ENCODE measurements at regions not wholly inside any gene's neighbourhood (a gene's known extent, or its start where the extent isn't known, plus 50 kb on each side); places are given as distances from the start of the nearest gene placed in this dataset.

DNA sequence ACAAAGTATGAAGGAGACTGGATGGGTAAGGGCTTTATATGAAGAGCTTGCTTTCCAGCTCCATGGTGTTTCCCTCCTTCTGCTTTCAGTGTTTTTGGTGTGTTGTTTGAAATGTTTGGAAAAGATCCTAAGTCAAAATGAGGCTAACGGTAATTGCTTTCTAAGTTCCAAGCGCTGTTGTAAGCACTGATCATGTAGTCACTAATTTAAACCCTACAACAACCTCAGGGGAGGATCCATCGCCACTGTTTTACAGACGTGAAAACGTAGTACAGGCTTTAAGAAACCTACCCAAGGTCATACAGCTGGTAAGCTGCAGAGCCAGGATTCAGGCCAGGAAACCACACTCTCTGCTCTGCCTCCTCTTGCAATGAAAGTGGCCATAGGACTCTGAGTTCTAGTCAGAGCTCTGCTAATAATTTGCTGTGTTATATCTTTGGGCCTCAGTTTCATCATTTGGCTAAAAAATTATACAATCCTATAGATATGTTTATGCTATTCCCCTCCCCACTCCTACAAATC, 102.9 kb upstream of the PGRMC2 start:
- no peak for DNase-seq (ENCODE audit: low read depth in 2 of 2, low spot score in 1 of 2)

DNA sequence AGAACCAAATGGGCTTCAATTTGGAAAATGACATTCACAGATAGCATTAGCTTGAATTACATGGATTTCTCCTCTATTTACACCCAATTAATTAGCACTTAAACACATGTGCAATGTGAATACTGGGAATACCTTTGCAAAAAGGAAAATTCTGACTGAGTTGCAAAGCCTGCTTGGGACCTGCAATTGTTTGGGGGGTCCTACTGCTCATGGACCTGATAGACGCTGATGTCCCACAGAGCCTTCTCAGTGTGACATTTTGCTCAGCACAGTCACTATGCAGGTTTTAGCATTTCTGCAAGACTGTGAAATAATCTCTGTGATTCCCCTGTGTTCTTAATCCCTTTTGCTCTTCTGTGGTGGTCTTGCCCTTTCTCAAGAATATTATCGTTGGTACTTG, 101.2 kb upstream of the PGRMC2 start:
- DNase-seq (ENCODE audit: low read depth in 2 of 2, low spot score in 1 of 2): no peak

- DNase-seq (ENCODE audit: low read depth in 2 of 2, low spot score in 1 of 2): no peak
These were observed 100.7 kb upstream of the PGRMC2 start for GRCh38 chr4:128388352-128388630.

- DNase-seq (ENCODE audit: low read depth in 2 of 2, low spot score in 1 of 2): no peak
These were observed 100.2 kb upstream of the PGRMC2 start for GRCh38 chr4:128387600-128388351.

DNA sequence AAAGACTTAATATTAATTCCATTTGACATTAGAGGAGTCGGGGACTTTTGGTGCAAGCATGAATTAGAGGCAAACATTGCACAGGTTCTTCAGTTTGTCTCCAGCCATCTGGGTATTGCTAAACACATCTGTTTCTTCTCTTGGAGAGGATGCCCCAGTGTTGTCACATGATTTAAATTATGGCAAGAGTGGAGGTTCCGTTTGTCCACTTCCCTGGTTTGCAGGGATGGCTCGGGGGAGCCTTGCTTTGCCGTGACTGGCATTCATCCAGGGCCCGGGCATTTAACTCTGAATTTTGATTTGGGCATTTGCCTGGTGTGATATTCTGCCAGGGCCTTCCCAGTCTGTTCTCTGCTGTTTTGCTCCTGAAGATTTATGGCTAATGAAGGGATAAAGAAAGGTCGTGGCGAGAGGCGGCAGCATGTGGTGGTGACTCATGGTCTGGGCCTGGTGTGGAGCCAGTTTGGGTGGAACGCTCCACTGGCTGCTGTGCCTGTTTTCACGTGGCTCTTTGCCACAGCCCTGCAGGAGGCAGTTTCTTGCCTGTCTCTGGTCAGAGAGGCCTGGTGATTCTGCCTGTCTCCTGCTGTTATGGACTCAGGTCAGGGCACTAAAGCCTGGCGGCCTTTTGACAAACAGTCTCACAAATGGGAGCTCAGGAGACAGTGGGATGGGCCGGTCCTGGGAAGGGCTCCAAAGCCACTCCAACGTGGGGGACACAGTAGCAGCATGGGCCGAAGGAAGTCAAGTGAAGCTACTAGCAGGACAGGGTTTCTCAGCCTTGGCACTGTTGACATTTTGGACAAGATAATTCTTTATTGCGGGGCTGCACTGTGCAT, 99.4 kb upstream of the PGRMC2 start:
- DNase-seq (ENCODE audit: low read depth in 2 of 2, low spot score in 1 of 2): no peak

- no peak for DNase-seq (ENCODE audit: low read depth in 2 of 2, low spot score in 1 of 2)
These were observed 98.2 kb upstream of the PGRMC2 start for GRCh38 chr4:128385683-128386304.

- DNase-seq (ENCODE audit: low read depth in 2 of 2, low spot score in 1 of 2): no peak
These were observed 97.4 kb upstream of the PGRMC2 start for GRCh38 chr4:128384765-128385598.

GRCh38 chr4:128384091-128384520, 96.5 kb upstream of the PGRMC2 start:
- no peak for DNase-seq (ENCODE audit: low read depth in 2 of 2, low spot score in 1 of 2)

- DNase-seq (ENCODE audit: low read depth in 2 of 2, low spot score in 1 of 2): no peak
These were observed 94.3 kb upstream of the PGRMC2 start for GRCh38 chr4:128381748-128382559.

DNA sequence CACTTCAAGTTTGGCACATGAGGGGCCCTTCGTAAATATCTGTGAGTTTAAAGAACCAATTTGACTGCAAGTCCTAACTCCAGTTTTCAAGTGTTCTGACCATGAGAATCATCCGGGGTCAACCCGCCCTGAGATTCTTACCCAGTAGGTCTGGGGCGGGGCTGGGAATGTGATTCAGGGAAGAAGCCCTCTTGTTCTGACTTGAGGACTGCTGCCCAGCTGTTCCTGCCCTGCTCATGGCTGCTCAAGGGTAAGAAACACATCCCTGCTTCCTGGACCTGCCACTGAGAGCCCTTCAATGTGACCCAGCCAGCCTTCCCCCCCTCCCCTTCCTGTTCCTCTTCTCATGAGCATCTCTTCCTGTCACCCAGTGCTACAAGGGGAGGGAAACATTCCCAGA, 92.7 kb upstream of the PGRMC2 start:
- no peak for DNase-seq (ENCODE audit: low read depth in 2 of 2, low spot score in 1 of 2)

DNA sequence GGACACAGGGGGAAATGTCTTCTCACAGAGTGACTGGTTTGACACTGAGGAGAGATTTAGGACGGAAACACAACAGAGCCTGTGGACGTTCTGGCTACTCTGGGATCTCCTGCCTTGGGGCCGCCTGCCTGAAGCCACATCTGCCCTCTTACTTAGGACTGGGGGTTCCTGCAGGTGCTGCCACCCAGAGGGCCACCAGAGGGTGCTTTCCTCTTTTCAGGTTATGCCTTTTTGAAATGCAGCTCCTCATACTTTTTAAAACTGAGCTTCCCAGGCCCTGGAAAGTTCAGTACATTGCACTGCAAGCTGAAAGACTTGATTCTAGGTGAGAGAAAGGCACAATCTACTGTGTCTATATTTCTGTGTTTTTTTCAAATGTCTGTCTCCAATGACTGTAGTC, 92.2 kb upstream of the PGRMC2 start:
- DNase-seq (ENCODE audit: low read depth in 2 of 2, low spot score in 1 of 2): no peak

DNA sequence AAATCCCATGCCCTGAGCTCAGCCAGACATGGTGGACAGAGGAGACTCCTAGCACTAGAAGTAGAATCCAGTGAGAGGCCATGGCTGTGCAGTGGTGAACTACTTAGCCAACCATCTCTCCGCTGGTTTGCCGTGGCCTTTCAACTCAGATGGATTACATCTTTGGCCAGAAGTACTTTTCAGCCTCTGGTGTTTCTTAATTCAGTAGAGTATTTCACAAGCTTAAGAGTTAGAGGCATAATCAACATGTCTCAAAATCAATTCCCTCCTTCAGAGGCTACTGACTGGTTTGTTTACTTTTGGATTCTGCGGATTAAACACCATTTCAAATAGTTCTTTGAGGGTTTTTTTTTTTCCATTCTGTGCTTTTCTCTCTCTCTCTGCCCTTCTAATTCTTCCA, 91.1 kb upstream of the PGRMC2 start:
- no peak for DNase-seq (ENCODE audit: low read depth in 2 of 2, low spot score in 1 of 2)

- DNase-seq (ENCODE audit: low read depth in 2 of 2, low spot score in 1 of 2): no peak
These were observed 89.3 kb upstream of the PGRMC2 start for GRCh38 chr4:128376958-128377357.

DNA sequence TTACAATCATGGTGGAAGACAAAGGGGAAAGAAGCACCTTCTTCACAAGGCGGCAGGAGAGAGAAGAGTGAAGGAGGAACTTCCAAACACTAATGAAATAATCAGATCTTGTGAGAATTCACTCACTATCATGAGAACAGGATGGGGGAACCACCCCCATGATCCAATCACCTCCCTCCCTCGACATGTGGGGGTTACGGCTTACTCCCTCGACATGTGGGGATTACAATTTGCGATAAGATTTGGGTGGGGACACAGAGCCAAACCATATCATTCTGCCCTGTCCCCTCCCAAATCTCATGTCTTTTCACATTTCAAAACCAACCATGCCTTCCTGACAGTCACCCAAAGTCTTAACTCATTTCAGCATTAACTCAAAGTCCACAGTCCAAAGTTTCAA, 88.7 kb upstream of the PGRMC2 start:
- no peak for DNase-seq (ENCODE audit: low read depth in 2 of 2, low spot score in 1 of 2)

DNA sequence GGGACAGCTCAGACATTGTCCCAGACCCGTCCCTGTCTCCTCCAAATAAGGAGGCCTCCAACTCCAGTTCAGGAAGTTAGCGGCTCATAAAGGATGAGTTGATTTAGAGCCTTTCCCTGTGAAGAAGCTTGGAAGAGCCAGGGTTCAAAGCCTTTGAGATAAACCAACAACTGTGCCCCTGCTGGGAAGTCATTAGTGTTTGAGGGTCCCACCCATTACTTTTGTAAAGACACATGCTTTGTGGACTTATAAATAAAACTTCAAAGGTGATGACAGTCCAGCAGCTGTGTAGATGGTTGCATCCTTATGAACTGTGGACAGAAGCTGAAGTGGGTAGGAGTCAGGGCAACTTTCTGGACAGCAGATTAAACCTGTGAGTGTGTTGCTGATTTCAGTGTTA, 86.0 kb upstream of the PGRMC2 start:
- no peak for DNase-seq (ENCODE audit: low read depth in 2 of 2, low spot score in 1 of 2)

- no peak for DNase-seq (ENCODE audit: low read depth in 2 of 2, low spot score in 1 of 2)
These were observed 84.3 kb upstream of the PGRMC2 start for GRCh38 chr4:128371876-128372275.

GRCh38 chr4:128371001-128371777, 83.6 kb upstream of the PGRMC2 start:
- no peak for DNase-seq (ENCODE audit: low read depth in 2 of 2, low spot score in 1 of 2)

DNA sequence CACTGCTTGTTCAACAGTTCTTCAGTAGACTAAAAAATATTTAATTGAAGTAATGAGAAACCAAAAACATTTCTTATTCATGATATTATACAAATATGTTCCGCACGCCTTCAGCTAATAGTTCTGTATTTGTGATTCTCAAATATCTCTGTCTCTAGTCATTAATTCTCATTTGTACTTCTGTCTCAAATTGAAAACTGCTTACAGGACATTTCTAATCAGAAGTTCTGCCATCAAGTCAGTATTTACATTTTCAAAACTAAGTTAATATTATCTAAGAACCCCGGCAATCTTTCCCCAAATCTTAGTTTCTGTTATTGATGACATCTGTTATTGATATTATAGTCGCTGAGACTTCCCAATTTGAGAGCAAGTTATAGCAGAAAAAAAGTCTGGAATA, 78.6 kb upstream of the PGRMC2 start:
- DNase-seq (ENCODE audit: low read depth in 2 of 2, low spot score in 1 of 2): no peak

GRCh38 chr4:128364565-128364964, 77.0 kb upstream of the PGRMC2 start:
- DNase-seq (ENCODE audit: low read depth in 2 of 2, low spot score in 1 of 2): no peak

DNA sequence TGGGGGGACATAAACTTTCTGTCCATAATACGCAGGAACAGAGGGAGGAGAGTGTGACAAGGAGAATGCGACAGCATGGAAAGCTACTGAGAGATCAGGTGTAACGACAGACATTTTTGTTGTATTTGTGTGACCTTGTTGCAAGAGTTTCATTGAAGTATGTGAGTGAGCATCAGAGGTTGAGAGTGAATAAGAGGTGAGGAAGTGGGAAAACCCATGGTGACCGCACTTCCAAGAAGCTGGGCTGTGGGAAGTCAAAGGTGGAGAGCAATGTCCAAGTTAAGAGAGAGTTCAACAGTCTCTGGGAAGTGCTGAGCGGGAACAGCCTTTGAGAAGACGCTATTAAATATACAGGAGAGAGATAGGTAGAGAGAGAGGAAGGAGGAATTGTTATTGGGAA, 76.4 kb upstream of the PGRMC2 start:
- no peak for DNase-seq (ENCODE audit: low read depth in 2 of 2, low spot score in 1 of 2)

Data from stimulated activated CD8-positive, alpha-beta memory T cell treated with anti-CD3 and anti-CD28 coated beads, Interleukin-4, amount 100 ng/mL, for 4 hours (primary cell).